Liver (tissue), 8 donors: ENCODE measurements at regions not wholly inside any gene's neighbourhood (a gene's known extent, or its start where the extent isn't known, plus 50 kb on each side); places are given as distances from the start of the nearest gene placed in this dataset.

ENCODE experiments used
- DNase-seq: peaks from one replicate; pipeline ENCODE4 v3.0.0-alpha.2; 2017; ENCODE audit warnings: low spot score
- H3K27ac ChIP-seq, 2 donors: one replicate each; pipeline ENCODE4 v1.7.0; 2013; ENCODE audit warnings: inconsistent platforms in 2 of 2, low read length in 2 of 2, control low read depth in 1 of 2, low read depth in 1 of 2, mild to moderate bottlenecking in 1 of 2
- H3K27me3 ChIP-seq, 4 donors: one replicate each; pipeline versions ENCODE4 v1.6.1 to v1.7.0; 2013; ENCODE audit warnings: low read length in 3 of 4, inconsistent platforms in 1 of 4, mild to moderate bottlenecking in 1 of 4, moderate library complexity in 1 of 4; ENCODE audit not compliant: control insufficient read depth in 4 of 4, insufficient read depth in 4 of 4
- H3K36me3 ChIP-seq, 4 donors: one replicate each; pipeline versions ENCODE4 v1.6.1 to v1.7.0; 2013; ENCODE audit warnings: low read length in 3 of 4, mild to moderate bottlenecking in 3 of 4, low read depth in 1 of 4, moderate library complexity in 1 of 4; ENCODE audit not compliant: control insufficient read depth in 4 of 4, insufficient read depth in 3 of 4
- H3K4me1 ChIP-seq, 4 donors: one replicate each; pipeline versions ENCODE4 v1.6.1 to v1.7.0; 2013; ENCODE audit warnings: low read length in 3 of 4, mild to moderate bottlenecking in 3 of 4, moderate library complexity in 1 of 4; ENCODE audit not compliant: control insufficient read depth in 4 of 4, insufficient read depth in 4 of 4
- H3K4me3 ChIP-seq, 3 donors: one replicate each; pipeline versions ENCODE4 v1.6.1 to v1.7.0; 2013; ENCODE audit warnings: low read length in 3 of 3, control low read depth in 1 of 3, low read depth in 1 of 3, mild to moderate bottlenecking in 1 of 3
- H3K9ac ChIP-seq, 2 donors: one replicate each; pipeline ENCODE4 v1.7.0; 2013; ENCODE audit warnings: low read length in 2 of 2, mild to moderate bottlenecking in 2 of 2, moderate library complexity in 2 of 2, control low read depth in 1 of 2, low read depth in 1 of 2
- H3K9me3 ChIP-seq, 4 donors: one replicate each; pipeline versions ENCODE4 v1.6.1 to v1.7.0; 2013; ENCODE audit warnings: low read length in 3 of 4; ENCODE audit not compliant: control insufficient read depth in 4 of 4
- EGR1 ChIP-seq, 2 donors: IDR thresholded peaks; 2 replicates each; pipeline ENCODE4 v1.6.1; 2016 to 2018; ENCODE audit warnings: antibody characterized with exemption in 2 of 2, low read depth in 2 of 2
- FOXA1 ChIP-seq: IDR thresholded peaks from 2 replicates; pipeline ENCODE4 v1.6.1; 2016; ENCODE audit warnings: antibody characterized with exemption
- FOXA2 ChIP-seq: IDR thresholded peaks from 2 replicates; pipeline ENCODE4 v1.6.1; 2016; ENCODE audit warnings: antibody characterized with exemption
- GABPA ChIP-seq, 2 donors: IDR thresholded peaks in 1 of 2; conservative IDR thresholded peaks in 1 of 2; 2 replicates each; pipeline ENCODE4 v1.6.1; 2016; ENCODE audit warnings: antibody characterized with exemption in 2 of 2, mild to moderate bottlenecking in 1 of 2, moderate library complexity in 1 of 2
- HNF4A ChIP-seq, 2 donors: conservative IDR thresholded peaks; 2 replicates each; pipeline ENCODE4 v1.6.1; 2016; ENCODE audit warnings: antibody characterized with exemption in 2 of 2, mild to moderate bottlenecking in 2 of 2
- HNF4G ChIP-seq: IDR thresholded peaks from 2 replicates; pipeline ENCODE4 v1.6.1; 2016; ENCODE audit warnings: antibody characterized with exemption
- JUND ChIP-seq, 2 donors: IDR thresholded peaks; 2 replicates each; pipeline ENCODE4 v1.6.1; 2016; ENCODE audit warnings: antibody characterized with exemption in 2 of 2
- NR2F2 ChIP-seq: IDR thresholded peaks from 2 replicates; pipeline ENCODE4 v1.6.1; 2016; ENCODE audit warnings: antibody characterized with exemption
- RAD21 ChIP-seq, 2 donors: IDR thresholded peaks; 2 replicates each; pipeline ENCODE4 v1.6.1; 2016; ENCODE audit warnings: antibody characterized with exemption in 2 of 2, mild to moderate bottlenecking in 2 of 2
- RXRA ChIP-seq, 2 donors: IDR thresholded peaks; 2 replicates each; pipeline ENCODE4 v1.6.1; 2017 to 2018; ENCODE audit warnings: antibody characterized with exemption in 2 of 2, mild to moderate bottlenecking in 1 of 2
- SP1 ChIP-seq: IDR thresholded peaks from 2 replicates; pipeline ENCODE4 v1.6.1; 2018; ENCODE audit warnings: antibody characterized with exemption, mild to moderate bottlenecking
- TAF1 ChIP-seq: conservative IDR thresholded peaks from 2 replicates; pipeline ENCODE4 v1.6.1; 2016; ENCODE audit warnings: antibody characterized with exemption, mild to moderate bottlenecking
- YY1 ChIP-seq: IDR thresholded peaks from 2 replicates; pipeline ENCODE4 v1.6.1; 2016; ENCODE audit warnings: antibody characterized with exemption, mild to moderate bottlenecking
- WGBS: extraction: QIAGEN DNeasy Blood & Tissue Kit; methylation state at CpG from one replicate; pipeline ENCODE4 v1.1.7; 2013; 5-methylcytosine and 5-hydroxymethylcytosine counted together
- TF ChIP-seq, protein P1 (sequence below): fragments of 150-350 bp; IDR thresholded peaks from 2 replicates; pipeline ENCODE4 v1.5.1; 2017; ENCODE audit warnings: improper control_type of control experiment, low read depth, low read length; ENCODE audit not compliant: missing input control
- TF ChIP-seq, protein P2 (sequence below): IDR thresholded peaks from 2 replicates; pipeline ENCODE4 v1.6.1; 2016; ENCODE audit warnings: antibody characterized with exemption, mild to moderate bottlenecking
- TF ChIP-seq, protein P3 (sequence below): IDR thresholded peaks from 2 replicates; pipeline ENCODE4 v1.6.1; 2016; ENCODE audit warnings: antibody characterized with exemption
- TF ChIP-seq, protein P4 (sequence below): IDR thresholded peaks from 2 replicates; pipeline ENCODE4 v1.6.1; 2016; ENCODE audit warnings: antibody characterized with exemption
- TF ChIP-seq, protein P5 (sequence below): IDR thresholded peaks from 2 replicates; pipeline ENCODE4 v1.6.1; 2016; ENCODE audit warnings: antibody characterized with exemption
- donor health status: healthy.
- donor health status: healthy.
- donor health status: healthy.
- donor health status: healthy.
- donor health status: healthy.

DNA sequence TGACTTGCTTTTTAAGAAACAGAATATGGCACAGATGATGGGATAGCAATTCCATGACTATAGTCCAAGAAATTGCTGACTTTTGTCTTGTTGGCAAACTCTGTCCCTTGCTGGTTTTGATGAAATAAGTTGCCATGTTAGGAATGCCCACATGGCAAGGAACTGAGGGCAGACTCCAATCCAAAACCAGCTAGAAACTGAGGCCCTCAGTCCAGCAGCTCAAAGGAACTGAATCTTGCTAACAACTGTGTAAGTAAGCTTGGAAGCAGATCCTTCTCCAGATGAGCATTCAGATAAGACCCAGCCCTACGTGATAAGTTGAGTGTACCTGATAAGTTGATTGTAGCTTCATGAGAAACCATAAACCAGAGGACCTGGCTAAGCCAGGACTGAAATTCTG lies 64.3 kb upstream of the BMPER start:
- no peaks in the 10 kb centered on the region for H3K27me3 ChIP-seq
- WGBS, result 79% methylated on average over 1 of the region's 1 CpG
- H3K9me3 ChIP-seq, result no peaks in the 10 kb centered on the region
- H3K9ac ChIP-seq, result no peak overlapping the region
- H3K4me3 ChIP-seq, result no peak overlapping the region
- no peak for TF ChIP-seq TAF1
- TF ChIP-seq, protein P1, sequence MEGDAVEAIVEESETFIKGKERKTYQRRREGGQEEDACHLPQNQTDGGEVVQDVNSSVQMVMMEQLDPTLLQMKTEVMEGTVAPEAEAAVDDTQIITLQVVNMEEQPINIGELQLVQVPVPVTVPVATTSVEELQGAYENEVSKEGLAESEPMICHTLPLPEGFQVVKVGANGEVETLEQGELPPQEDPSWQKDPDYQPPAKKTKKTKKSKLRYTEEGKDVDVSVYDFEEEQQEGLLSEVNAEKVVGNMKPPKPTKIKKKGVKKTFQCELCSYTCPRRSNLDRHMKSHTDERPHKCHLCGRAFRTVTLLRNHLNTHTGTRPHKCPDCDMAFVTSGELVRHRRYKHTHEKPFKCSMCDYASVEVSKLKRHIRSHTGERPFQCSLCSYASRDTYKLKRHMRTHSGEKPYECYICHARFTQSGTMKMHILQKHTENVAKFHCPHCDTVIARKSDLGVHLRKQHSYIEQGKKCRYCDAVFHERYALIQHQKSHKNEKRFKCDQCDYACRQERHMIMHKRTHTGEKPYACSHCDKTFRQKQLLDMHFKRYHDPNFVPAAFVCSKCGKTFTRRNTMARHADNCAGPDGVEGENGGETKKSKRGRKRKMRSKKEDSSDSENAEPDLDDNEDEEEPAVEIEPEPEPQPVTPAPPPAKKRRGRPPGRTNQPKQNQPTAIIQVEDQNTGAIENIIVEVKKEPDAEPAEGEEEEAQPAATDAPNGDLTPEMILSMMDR, result no peak
- no peak for TF ChIP-seq GABPA (IDR thresholded peaks at IDR 0.05 in 1 of 2, conservative IDR thresholded peaks at IDR 0.05 in 1 of 2)
- no peak for TF ChIP-seq NR2F2
- TF ChIP-seq, protein P2, sequence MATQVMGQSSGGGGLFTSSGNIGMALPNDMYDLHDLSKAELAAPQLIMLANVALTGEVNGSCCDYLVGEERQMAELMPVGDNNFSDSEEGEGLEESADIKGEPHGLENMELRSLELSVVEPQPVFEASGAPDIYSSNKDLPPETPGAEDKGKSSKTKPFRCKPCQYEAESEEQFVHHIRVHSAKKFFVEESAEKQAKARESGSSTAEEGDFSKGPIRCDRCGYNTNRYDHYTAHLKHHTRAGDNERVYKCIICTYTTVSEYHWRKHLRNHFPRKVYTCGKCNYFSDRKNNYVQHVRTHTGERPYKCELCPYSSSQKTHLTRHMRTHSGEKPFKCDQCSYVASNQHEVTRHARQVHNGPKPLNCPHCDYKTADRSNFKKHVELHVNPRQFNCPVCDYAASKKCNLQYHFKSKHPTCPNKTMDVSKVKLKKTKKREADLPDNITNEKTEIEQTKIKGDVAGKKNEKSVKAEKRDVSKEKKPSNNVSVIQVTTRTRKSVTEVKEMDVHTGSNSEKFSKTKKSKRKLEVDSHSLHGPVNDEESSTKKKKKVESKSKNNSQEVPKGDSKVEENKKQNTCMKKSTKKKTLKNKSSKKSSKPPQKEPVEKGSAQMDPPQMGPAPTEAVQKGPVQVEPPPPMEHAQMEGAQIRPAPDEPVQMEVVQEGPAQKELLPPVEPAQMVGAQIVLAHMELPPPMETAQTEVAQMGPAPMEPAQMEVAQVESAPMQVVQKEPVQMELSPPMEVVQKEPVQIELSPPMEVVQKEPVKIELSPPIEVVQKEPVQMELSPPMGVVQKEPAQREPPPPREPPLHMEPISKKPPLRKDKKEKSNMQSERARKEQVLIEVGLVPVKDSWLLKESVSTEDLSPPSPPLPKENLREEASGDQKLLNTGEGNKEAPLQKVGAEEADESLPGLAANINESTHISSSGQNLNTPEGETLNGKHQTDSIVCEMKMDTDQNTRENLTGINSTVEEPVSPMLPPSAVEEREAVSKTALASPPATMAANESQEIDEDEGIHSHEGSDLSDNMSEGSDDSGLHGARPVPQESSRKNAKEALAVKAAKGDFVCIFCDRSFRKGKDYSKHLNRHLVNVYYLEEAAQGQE, result no peak
- TF ChIP-seq RXRA (IDR thresholded peaks at IDR 0.05), result no peak
- TF ChIP-seq, protein P3, sequence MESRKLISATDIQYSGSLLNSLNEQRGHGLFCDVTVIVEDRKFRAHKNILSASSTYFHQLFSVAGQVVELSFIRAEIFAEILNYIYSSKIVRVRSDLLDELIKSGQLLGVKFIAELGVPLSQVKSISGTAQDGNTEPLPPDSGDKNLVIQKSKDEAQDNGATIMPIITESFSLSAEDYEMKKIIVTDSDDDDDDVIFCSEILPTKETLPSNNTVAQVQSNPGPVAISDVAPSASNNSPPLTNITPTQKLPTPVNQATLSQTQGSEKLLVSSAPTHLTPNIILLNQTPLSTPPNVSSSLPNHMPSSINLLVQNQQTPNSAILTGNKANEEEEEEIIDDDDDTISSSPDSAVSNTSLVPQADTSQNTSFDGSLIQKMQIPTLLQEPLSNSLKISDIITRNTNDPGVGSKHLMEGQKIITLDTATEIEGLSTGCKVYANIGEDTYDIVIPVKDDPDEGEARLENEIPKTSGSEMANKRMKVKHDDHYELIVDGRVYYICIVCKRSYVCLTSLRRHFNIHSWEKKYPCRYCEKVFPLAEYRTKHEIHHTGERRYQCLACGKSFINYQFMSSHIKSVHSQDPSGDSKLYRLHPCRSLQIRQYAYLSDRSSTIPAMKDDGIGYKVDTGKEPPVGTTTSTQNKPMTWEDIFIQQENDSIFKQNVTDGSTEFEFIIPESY, result no peak
- no peak for TF ChIP-seq HNF4G
- TF ChIP-seq RAD21 (IDR thresholded peaks at IDR 0.05), result no peak
- no peak for TF ChIP-seq FOXA2
- TF ChIP-seq, protein P4, sequence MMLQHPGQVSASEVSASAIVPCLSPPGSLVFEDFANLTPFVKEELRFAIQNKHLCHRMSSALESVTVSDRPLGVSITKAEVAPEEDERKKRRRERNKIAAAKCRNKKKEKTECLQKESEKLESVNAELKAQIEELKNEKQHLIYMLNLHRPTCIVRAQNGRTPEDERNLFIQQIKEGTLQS, result no peak
- TF ChIP-seq HNF4A (conservative IDR thresholded peaks at IDR 0.05), result no peak
- TF ChIP-seq JUND (IDR thresholded peaks at IDR 0.05), result no peak
- no peak for TF ChIP-seq EGR1 (IDR thresholded peaks at IDR 0.05; ENCODE audit: low read depth in 2 of 2)
- no peak for TF ChIP-seq SP1
- no peak for TF ChIP-seq FOXA1
- TF ChIP-seq, protein P5, sequence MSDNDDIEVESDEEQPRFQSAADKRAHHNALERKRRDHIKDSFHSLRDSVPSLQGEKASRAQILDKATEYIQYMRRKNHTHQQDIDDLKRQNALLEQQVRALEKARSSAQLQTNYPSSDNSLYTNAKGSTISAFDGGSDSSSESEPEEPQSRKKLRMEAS, result no peak
- no peak for TF ChIP-seq YY1
- H3K36me3 ChIP-seq, result no peaks in the 10 kb centered on the region
- no peak overlapping the region for H3K27ac ChIP-seq
- H3K4me1 ChIP-seq, result no peaks in the 10 kb centered on the region
- no peak for DNase-seq
